Right lobe of liver (tissue), 6 donors: ENCODE measurements at regions not wholly inside any gene's neighbourhood (a gene's known extent, or its start where the extent isn't known, plus 50 kb on each side); places are given as distances from the start of the nearest gene placed in this dataset.

Experiments
- ATAC-seq, 4 donors: fragments of 200-7000 bp; cut with Tn5 transposase; one replicate each; pipeline ENCODE4 v1.9.1; 2020; ENCODE audit warnings: mild to moderate bottlenecking in 4 of 4, moderate library complexity in 4 of 4
- DNase-seq, 3 donors: peaks; one replicate each; pipeline ENCODE4 v3.0.0-alpha.2; 2020
- H3K27ac ChIP-seq, 3 donors: fragments of 200-600 bp; one replicate each; pipeline ENCODE4 v1.8.0; 2022
- H3K27me3 ChIP-seq, 2 donors: fragments of 200-600 bp; one replicate each; pipeline ENCODE4 v1.8.0; 2022
- H3K36me3 ChIP-seq, 4 donors: fragments of 200-600 bp; sonication (generic) in 1 of 4; one replicate each; pipeline versions ENCODE4 v1.5.1 to v1.8.0; 2017 to 2022; ENCODE audit warnings: control low read depth in 1 of 4
- H3K4me1 ChIP-seq, 4 donors: fragments of 200-600 bp; sonication (generic) in 1 of 4; one replicate each; pipeline versions ENCODE4 v1.5.1 to v1.8.0; 2017 to 2022; ENCODE audit warnings: control low read depth in 1 of 4
- H3K4me3 ChIP-seq, 3 donors: fragments of 200-600 bp; one replicate each; pipeline ENCODE4 v1.8.0; 2022
- H3K9me3 ChIP-seq, 4 donors: fragments of 200-600 bp; sonication (generic) in 1 of 4; one replicate each; pipeline versions ENCODE4 v1.5.1 to v1.8.0; 2017 to 2022; ENCODE audit warnings: control low read depth in 1 of 4
- CTCF ChIP-seq, 4 donors: fragments of 200-600 bp in 3 of 4; fragments of 450-650 bp in 1 of 4; IDR thresholded peaks; one replicate each; pipeline versions ENCODE4 v1.5.1 to v1.8.0; 2016 to 2022; ENCODE audit warnings: antibody characterized with exemption in 4 of 4, mild to moderate bottlenecking in 2 of 4
- POLR2A ChIP-seq: fragments of 450-650 bp; IDR thresholded peaks from one replicate; pipeline ENCODE4 v1.6.1; 2017; ENCODE audit warnings: antibody characterized with exemption, mild to moderate bottlenecking
- WGBS: methylation state at CpG from one replicate; pipeline ENCODE4 v1.1.6; 2018; ENCODE audit warnings: low coverage, low lambda C conversion rate; ENCODE audit not compliant: insufficient coverage; ENCODE audit errors: missing lambda C conversion rate; 5-methylcytosine and 5-hydroxymethylcytosine counted together
- intact Hi-C, 2 donors: fragments of 100-400 bp; cut with DNase I; formaldehyde crosslinking; loops; one replicate each; pipeline versions ENCODE4 v1.11.2 to v1.14.1; 2022
- donor health status: DM: no; HTN: yes; CAD: no.
- donor health status: DM: no; HTN: no; CAD: no.
- donor health status: DM: no; HTN: no; CAD: no.
- donor health status: DM: no; HTN: yes; CAD: no.
- donor health status: DM: no; HTN: yes; CAD: no.

- no peak for TF ChIP-seq POLR2A
- TF ChIP-seq CTCF (IDR thresholded peaks at IDR 0.05), result no peak
- Histone ChIP-seq H3K27ac (no peak overlapping the region), H3K4me3 (no peak overlapping the region), H3K27me3 (no peaks in the 10 kb centered on the region), H3K4me1 (no peaks in the 10 kb centered on the region), H3K36me3 (no peaks in the 10 kb centered on the region), H3K9me3 (no peaks in the 10 kb centered on the region)
- WGBS, result 4% methylated on average over 3 of the region's 3 CpGs
- DNase-seq (no peak), ATAC-seq (no peak)
- intact Hi-C loops, result no loop called here
Measured at GRCh38 chr2:79453918-79454317, 58.9 kb upstream of the CTNNA2 start.

- Histone ChIP-seq H3K4me3 (no peak overlapping the region), H3K27me3 (no peaks in the 10 kb centered on the region), H3K36me3 (no peaks in the 10 kb centered on the region), H3K27ac (no peak overlapping the region), H3K4me1 (no peaks in the 10 kb centered on the region), H3K9me3 (no peaks in the 10 kb centered on the region)
- WGBS, result 43% methylated on average over 1 of the region's 1 CpG
- intact Hi-C loops, result no loop called here
- DNase-seq, result no peak
- no peak for ATAC-seq
- no peak for TF ChIP-seq POLR2A
- no peak for TF ChIP-seq CTCF (IDR thresholded peaks at IDR 0.05)
Measured at GRCh38 chr2:79452651-79453050, 60.2 kb upstream of the CTNNA2 start.

GRCh38 chr2:79447463-79447862 is 65.4 kb upstream of the CTNNA2 start:
- no peak for DNase-seq
- no peaks in the 10 kb centered on the region for H3K4me1 ChIP-seq
- ATAC-seq, result no peak
- intact Hi-C loops, result no loop called here
- no peak overlapping the region for H3K4me3 ChIP-seq
- no peak for TF ChIP-seq CTCF (IDR thresholded peaks at IDR 0.05)
- no peaks in the 10 kb centered on the region for H3K9me3 ChIP-seq
- no peaks in the 10 kb centered on the region for H3K36me3 ChIP-seq
- H3K27me3 ChIP-seq, result no peaks in the 10 kb centered on the region
- H3K27ac ChIP-seq, result no peak overlapping the region

- intact Hi-C loops, result no loop called here
- no peak for ATAC-seq
- WGBS, result 66% methylated on average over 2 of the region's 2 CpGs
Measured at GRCh38 chr2:79446313-79446712, 66.5 kb upstream of the CTNNA2 start.

More at GRCh38 chr2:79446313-79446712, 66.5 kb upstream of the CTNNA2 start:
- no peak overlapping the region for H3K27ac ChIP-seq
- no peaks in the 10 kb centered on the region for H3K27me3 ChIP-seq
- no peaks in the 10 kb centered on the region for H3K36me3 ChIP-seq
- DNase-seq, result no peak
- no peaks in the 10 kb centered on the region for H3K9me3 ChIP-seq
- no peak overlapping the region for H3K4me3 ChIP-seq
- TF ChIP-seq POLR2A (no peak), CTCF (IDR thresholded peaks at IDR 0.05) (no peak)
- H3K4me1 ChIP-seq, result no peaks in the 10 kb centered on the region
